ENCODE measurements at regions not wholly inside any gene's neighbourhood (a gene's known extent, or its start where the extent isn't known, plus 50 kb on each side); places are given as distances from the start of the nearest gene placed in this dataset.

DNA sequence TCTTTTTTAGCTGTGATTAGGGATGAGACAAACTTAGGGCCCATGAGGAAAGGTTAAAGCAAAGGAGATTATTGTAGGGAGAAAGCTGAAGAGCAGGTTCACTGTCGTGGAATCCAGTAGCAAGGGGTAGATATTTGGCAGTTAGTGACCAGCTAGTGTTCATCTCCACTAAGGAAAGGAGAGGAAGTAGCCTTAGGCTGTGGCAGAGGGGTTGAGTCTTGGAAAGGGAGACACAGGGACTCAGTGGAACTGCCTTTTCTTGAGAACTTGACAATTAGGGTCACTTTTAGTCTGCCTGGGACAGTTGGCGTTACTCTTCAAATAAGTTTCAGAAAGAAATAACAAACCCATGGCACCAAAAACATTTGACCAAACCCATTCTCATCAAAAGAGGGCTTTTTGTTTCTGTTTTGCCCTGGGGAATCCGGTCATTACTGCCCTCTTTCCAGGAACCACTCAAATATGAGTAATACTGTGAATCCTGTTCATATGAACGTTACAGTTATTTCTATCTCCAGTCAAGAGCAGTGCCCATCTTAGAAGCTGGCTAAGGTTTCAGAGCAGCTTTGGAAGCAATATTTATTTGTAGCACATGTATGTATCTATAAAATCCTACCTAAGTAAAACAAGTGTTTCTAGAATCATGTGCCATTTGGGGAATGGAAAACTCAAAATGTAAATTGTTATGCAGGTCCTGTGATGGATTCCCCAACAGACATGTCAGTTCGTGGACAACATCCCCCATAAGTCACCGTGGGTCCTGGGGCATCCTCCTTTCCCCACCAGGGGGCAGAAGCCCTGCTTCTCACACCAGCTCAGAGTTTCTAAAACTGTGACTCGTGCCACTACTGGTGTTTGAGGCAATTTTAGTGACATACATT, 77.3 kb upstream of the PHLPP1 start:
- TF ChIP-seq BACH2 (CRISPR knock-in tag; IDR thresholded peaks at IDR 0.05; ENCODE audit: borderline replicate concordance) = no peak
- no peak for TF ChIP-seq ZNF70 (CRISPR knock-in tag; IDR thresholded peaks at IDR 0.05)
- TF ChIP-seq PPARA (CRISPR knock-in tag; IDR thresholded peaks at IDR 0.05; ENCODE audit: borderline replicate concordance) = no peak
- no peak for TF ChIP-seq ZNF565 (CRISPR knock-in tag; conservative IDR thresholded peaks at IDR 0.05; ENCODE audit: low read depth)
- TF ChIP-seq ZFP30 (CRISPR knock-in tag; IDR thresholded peaks at IDR 0.05) = no peak
- TF ChIP-seq GLIS3 (CRISPR knock-in tag; IDR thresholded peaks at IDR 0.05) = no peak
- no peak for TF ChIP-seq OSR1 (CRISPR knock-in tag; IDR thresholded peaks at IDR 0.05)
- TF ChIP-seq ZC3H10 (CRISPR knock-in tag; IDR thresholded peaks at IDR 0.05) = no peak
- TF ChIP-seq, protein P1, sequence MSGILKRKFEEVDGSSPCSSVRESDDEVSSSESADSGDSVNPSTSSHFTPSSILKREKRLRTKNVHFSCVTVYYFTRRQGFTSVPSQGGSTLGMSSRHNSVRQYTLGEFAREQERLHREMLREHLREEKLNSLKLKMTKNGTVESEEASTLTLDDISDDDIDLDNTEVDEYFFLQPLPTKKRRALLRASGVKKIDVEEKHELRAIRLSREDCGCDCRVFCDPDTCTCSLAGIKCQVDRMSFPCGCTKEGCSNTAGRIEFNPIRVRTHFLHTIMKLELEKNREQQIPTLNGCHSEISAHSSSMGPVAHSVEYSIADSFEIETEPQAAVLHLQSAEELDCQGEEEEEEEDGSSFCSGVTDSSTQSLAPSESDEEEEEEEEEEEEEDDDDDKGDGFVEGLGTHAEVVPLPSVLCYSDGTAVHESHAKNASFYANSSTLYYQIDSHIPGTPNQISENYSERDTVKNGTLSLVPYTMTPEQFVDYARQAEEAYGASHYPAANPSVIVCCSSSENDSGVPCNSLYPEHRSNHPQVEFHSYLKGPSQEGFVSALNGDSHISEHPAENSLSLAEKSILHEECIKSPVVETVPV (CRISPR knock-in tag; IDR thresholded peaks at IDR 0.05) = no peak
- TF ChIP-seq, protein P2, sequence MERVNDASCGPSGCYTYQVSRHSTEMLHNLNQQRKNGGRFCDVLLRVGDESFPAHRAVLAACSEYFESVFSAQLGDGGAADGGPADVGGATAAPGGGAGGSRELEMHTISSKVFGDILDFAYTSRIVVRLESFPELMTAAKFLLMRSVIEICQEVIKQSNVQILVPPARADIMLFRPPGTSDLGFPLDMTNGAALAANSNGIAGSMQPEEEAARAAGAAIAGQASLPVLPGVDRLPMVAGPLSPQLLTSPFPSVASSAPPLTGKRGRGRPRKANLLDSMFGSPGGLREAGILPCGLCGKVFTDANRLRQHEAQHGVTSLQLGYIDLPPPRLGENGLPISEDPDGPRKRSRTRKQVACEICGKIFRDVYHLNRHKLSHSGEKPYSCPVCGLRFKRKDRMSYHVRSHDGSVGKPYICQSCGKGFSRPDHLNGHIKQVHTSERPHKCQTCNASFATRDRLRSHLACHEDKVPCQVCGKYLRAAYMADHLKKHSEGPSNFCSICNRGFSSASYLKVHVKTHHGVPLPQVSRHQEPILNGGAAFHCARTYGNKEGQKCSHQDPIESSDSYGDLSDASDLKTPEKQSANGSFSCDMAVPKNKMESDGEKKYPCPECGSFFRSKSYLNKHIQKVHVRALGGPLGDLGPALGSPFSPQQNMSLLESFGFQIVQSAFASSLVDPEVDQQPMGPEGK (CRISPR knock-in tag; IDR thresholded peaks at IDR 0.05; ENCODE audit: borderline replicate concordance) = no peak
- no peak for TF ChIP-seq ZNF8 (CRISPR knock-in tag; IDR thresholded peaks at IDR 0.05)
- TF ChIP-seq TCF4 (CRISPR knock-in tag; IDR thresholded peaks at IDR 0.05; ENCODE audit: borderline replicate concordance) = no peak
- peak; percentile 44; the same call in 1 of the 3 replicates for ATAC-seq

DNA sequence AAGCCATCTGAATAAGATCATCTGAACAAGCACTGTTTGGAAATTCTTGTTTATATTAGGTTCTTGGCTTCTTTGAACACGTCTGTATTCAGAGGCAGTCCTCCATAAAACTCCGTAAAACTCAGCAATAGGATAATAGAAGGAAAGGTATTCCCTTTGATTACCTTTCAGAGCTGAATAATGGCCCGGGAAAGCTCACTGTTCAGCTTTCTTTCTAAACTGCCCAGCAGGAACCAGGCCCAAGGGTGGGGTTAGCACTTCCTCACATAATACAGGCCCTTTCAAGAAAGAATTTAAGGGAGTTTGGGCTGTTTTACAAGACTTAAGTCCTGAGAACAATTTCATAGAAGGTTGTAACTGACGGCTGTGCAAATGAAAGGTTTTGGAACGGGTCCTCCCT, 72.2 kb upstream of the PHLPP1 start:
- no peak for ATAC-seq
- TF ChIP-seq ZFP3 (CRISPR knock-in tag; IDR thresholded peaks at IDR 0.05) = no peak
- no peak for TF ChIP-seq ZNF565 (CRISPR knock-in tag; conservative IDR thresholded peaks at IDR 0.05; ENCODE audit: low read depth)
- no peak for TF ChIP-seq ZNF70 (CRISPR knock-in tag; IDR thresholded peaks at IDR 0.05)
- TF ChIP-seq ESRRG (CRISPR knock-in tag; IDR thresholded peaks at IDR 0.05) = no peak
- TF ChIP-seq, protein P3, sequence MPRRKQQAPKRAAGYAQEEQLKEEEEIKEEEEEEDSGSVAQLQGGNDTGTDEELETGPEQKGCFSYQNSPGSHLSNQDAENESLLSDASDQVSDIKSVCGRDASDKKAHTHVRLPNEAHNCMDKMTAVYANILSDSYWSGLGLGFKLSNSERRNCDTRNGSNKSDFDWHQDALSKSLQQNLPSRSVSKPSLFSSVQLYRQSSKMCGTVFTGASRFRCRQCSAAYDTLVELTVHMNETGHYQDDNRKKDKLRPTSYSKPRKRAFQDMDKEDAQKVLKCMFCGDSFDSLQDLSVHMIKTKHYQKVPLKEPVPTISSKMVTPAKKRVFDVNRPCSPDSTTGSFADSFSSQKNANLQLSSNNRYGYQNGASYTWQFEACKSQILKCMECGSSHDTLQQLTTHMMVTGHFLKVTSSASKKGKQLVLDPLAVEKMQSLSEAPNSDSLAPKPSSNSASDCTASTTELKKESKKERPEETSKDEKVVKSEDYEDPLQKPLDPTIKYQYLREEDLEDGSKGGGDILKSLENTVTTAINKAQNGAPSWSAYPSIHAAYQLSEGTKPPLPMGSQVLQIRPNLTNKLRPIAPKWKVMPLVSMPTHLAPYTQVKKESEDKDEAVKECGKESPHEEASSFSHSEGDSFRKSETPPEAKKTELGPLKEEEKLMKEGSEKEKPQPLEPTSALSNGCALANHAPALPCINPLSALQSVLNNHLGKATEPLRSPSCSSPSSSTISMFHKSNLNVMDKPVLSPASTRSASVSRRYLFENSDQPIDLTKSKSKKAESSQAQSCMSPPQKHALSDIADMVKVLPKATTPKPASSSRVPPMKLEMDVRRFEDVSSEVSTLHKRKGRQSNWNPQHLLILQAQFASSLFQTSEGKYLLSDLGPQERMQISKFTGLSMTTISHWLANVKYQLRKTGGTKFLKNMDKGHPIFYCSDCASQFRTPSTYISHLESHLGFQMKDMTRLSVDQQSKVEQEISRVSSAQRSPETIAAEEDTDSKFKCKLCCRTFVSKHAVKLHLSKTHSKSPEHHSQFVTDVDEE (CRISPR knock-in tag; IDR thresholded peaks at IDR 0.05) = no peak
- TF ChIP-seq GLIS3 (CRISPR knock-in tag; IDR thresholded peaks at IDR 0.05) = no peak
- TF ChIP-seq, protein P2 (CRISPR knock-in tag; IDR thresholded peaks at IDR 0.05; ENCODE audit: borderline replicate concordance) = no peak
- TF ChIP-seq TCF4 (CRISPR knock-in tag; IDR thresholded peaks at IDR 0.05; ENCODE audit: borderline replicate concordance) = no peak
- TF ChIP-seq, protein P1 (CRISPR knock-in tag; IDR thresholded peaks at IDR 0.05) = no peak
- no peak for TF ChIP-seq ZNF8 (CRISPR knock-in tag; IDR thresholded peaks at IDR 0.05)
- TF ChIP-seq SNAI2 (CRISPR knock-in tag; IDR thresholded peaks at IDR 0.05) = no peak
- TF ChIP-seq CSDC2 (CRISPR knock-in tag; IDR thresholded peaks at IDR 0.05) = no peak
- no peak for TF ChIP-seq PPARA (CRISPR knock-in tag; IDR thresholded peaks at IDR 0.05; ENCODE audit: borderline replicate concordance)
- TF ChIP-seq ZC3H10 (CRISPR knock-in tag; IDR thresholded peaks at IDR 0.05) = no peak
- TF ChIP-seq BACH2 (CRISPR knock-in tag; IDR thresholded peaks at IDR 0.05; ENCODE audit: borderline replicate concordance) = no peak
- TF ChIP-seq ZFP30 (CRISPR knock-in tag; IDR thresholded peaks at IDR 0.05) = no peak
- TF ChIP-seq, protein P4, sequence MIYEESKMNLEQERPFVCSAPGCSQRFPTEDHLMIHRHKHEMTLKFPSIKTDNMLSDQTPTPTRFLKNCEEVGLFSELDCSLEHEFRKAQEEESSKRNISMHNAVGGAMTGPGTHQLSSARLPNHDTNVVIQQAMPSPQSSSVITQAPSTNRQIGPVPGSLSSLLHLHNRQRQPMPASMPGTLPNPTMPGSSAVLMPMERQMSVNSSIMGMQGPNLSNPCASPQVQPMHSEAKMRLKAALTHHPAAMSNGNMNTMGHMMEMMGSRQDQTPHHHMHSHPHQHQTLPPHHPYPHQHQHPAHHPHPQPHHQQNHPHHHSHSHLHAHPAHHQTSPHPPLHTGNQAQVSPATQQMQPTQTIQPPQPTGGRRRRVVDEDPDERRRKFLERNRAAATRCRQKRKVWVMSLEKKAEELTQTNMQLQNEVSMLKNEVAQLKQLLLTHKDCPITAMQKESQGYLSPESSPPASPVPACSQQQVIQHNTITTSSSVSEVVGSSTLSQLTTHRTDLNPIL (CRISPR knock-in tag; IDR thresholded peaks at IDR 0.05; ENCODE audit: low read depth) = no peak
- TF ChIP-seq, protein P5, sequence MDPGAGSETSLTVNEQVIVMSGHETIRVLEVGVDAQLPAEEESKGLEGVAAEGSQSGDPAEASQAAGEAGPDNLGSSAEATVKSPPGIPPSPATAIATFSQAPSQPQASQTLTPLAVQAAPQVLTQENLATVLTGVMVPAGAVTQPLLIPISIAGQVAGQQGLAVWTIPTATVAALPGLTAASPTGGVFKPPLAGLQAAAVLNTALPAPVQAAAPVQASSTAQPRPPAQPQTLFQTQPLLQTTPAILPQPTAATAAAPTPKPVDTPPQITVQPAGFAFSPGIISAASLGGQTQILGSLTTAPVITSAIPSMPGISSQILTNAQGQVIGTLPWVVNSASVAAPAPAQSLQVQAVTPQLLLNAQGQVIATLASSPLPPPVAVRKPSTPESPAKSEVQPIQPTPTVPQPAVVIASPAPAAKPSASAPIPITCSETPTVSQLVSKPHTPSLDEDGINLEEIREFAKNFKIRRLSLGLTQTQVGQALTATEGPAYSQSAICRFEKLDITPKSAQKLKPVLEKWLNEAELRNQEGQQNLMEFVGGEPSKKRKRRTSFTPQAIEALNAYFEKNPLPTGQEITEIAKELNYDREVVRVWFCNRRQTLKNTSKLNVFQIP (CRISPR knock-in tag; IDR thresholded peaks at IDR 0.05; ENCODE audit: borderline replicate concordance, low read depth) = no peak
- TF ChIP-seq ARNTL (CRISPR knock-in tag; IDR thresholded peaks at IDR 0.05; ENCODE audit: borderline replicate concordance, low read depth) = no peak

Data from SK-N-SH treated with all-trans-retinoic acid at 6 μM for 48 hours (cell line).